ENCODE measurements at regions not wholly inside any gene's neighbourhood (a gene's known extent, or its start where the extent isn't known, plus 50 kb on each side); places are given as distances from the start of the nearest gene placed in this dataset.

DNA sequence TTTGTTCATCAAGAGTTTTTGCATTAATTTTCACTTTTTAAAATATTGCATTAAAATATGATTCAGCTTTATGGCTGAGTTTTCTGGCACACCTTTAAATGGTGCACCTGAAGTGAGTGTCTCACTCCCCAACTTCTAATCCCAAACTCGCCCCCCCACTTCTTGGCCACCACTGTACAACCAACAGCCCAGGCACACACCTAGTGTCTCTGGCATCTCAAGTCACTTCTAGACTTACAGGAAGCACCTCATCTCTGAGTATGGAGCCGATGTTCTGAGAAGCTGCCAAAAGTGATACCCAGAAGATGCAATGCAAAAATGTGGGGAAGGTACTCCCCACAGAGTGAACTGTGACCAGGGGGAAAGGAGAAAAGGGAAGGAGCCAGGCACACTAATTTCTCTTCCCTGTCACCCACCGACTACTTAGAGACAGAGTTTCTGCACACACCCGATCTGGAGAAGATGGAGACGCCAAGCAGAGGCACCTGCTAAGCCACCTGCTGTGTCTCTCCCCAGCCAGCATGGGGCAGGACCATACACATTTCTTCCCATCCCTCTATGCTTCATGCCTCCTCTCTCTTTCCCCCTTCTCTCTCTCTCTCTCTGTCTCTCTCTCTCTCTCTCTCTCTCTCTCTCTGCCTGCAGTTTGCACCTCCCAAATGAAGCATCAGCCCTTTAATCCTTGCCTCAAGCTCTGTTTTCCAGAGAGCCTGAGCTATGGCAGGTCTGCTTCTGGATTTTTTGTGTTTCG is 155.3 kb upstream of the ZNF507 start:
- H3K9me3 ChIP-seq = no peaks in the 10 kb centered on the region
- no peak overlapping the region for H3K4me2 ChIP-seq
- ChIA-PET CTCF (interaction anchor here (0.6 to 3.5 kb wide), 4 partner anchors 23 to 148 kb away, joined by 3 to 13 read pairs (median 3); no protein-coding TSS in a partner anchor), POLR2A (no interaction called here)
- no peaks in the 10 kb centered on the region for H4K20me1 ChIP-seq (ENCODE audit: insufficient read depth)
- no peaks in the 10 kb centered on the region for H3K4me1 ChIP-seq (ENCODE audit: control insufficient read depth in 1 of 2, insufficient read depth in 2 of 2, low read depth in 1 of 2, low read length in 1 of 2)
- no peaks in the 10 kb centered on the region for H3F3A ChIP-seq (replicated peaks; ENCODE audit: insufficient read depth)
- H3K27me3 ChIP-seq (ENCODE audit: insufficient read depth) = no peaks in the 10 kb centered on the region
- H3K27ac ChIP-seq (ENCODE audit: low read depth in 2 of 2, low read length in 1 of 2) = no peak overlapping the region
- no peaks in the 10 kb centered on the region for H3K9me2 ChIP-seq
- H3K4me3 ChIP-seq (ENCODE audit: low read depth in 2 of 2, low read length in 1 of 2) = no peak overlapping the region
- no peak overlapping the region for H2AFZ ChIP-seq (ENCODE audit: low read depth)
- TF ChIP-seq, protein P1, sequence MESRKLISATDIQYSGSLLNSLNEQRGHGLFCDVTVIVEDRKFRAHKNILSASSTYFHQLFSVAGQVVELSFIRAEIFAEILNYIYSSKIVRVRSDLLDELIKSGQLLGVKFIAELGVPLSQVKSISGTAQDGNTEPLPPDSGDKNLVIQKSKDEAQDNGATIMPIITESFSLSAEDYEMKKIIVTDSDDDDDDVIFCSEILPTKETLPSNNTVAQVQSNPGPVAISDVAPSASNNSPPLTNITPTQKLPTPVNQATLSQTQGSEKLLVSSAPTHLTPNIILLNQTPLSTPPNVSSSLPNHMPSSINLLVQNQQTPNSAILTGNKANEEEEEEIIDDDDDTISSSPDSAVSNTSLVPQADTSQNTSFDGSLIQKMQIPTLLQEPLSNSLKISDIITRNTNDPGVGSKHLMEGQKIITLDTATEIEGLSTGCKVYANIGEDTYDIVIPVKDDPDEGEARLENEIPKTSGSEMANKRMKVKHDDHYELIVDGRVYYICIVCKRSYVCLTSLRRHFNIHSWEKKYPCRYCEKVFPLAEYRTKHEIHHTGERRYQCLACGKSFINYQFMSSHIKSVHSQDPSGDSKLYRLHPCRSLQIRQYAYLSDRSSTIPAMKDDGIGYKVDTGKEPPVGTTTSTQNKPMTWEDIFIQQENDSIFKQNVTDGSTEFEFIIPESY (IDR thresholded peaks at IDR 0.05; ENCODE audit: borderline replicate concordance, low read depth) = no peak
- TF ChIP-seq MEF2A (IDR thresholded peaks at IDR 0.05; ENCODE audit: borderline replicate concordance, low read depth) (no peak), FOXM1 (IDR thresholded peaks at IDR 0.05; ENCODE audit: low read depth) (no peak), RFX5 (IDR thresholded peaks at IDR 0.05; ENCODE audit: low read length) (no peak), EP300 (IDR thresholded peaks at IDR 0.05; ENCODE audit: borderline replicate concordance in 1 of 2, low read depth in 1 of 2, low read length in 1 of 2) (no peak), RAD21 (IDR thresholded peaks at IDR 0.05; ENCODE audit: low read length) (no peak), JUND (IDR thresholded peaks at IDR 0.05) (no peak), FOXJ3 (CRISPR knock-in tag; IDR thresholded peaks at IDR 0.05) (no peak), TAF1 (IDR thresholded peaks at IDR 0.05; ENCODE audit: borderline replicate concordance, low read depth, low read length) (no peak), SIN3A (IDR thresholded peaks at IDR 0.05; ENCODE audit: borderline replicate concordance, low read depth, low read length) (no peak), PBX3 (IDR thresholded peaks at IDR 0.05) (no peak), RCOR1 (IDR thresholded peaks at IDR 0.05; ENCODE audit: low read length) (no peak), POLR2AphosphoS5 (IDR thresholded peaks at IDR 0.05; ENCODE audit: low read depth, low read length) (no peak), YY1 (IDR thresholded peaks at IDR 0.05; ENCODE audit: low read depth) (no peak), CHD2 (IDR thresholded peaks at IDR 0.05; ENCODE audit: low read length, partially characterized antibody) (no peak)
- TF ChIP-seq, protein P2, sequence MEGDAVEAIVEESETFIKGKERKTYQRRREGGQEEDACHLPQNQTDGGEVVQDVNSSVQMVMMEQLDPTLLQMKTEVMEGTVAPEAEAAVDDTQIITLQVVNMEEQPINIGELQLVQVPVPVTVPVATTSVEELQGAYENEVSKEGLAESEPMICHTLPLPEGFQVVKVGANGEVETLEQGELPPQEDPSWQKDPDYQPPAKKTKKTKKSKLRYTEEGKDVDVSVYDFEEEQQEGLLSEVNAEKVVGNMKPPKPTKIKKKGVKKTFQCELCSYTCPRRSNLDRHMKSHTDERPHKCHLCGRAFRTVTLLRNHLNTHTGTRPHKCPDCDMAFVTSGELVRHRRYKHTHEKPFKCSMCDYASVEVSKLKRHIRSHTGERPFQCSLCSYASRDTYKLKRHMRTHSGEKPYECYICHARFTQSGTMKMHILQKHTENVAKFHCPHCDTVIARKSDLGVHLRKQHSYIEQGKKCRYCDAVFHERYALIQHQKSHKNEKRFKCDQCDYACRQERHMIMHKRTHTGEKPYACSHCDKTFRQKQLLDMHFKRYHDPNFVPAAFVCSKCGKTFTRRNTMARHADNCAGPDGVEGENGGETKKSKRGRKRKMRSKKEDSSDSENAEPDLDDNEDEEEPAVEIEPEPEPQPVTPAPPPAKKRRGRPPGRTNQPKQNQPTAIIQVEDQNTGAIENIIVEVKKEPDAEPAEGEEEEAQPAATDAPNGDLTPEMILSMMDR (IDR thresholded peaks at IDR 0.05) = no peak
- TF ChIP-seq, protein P3, sequence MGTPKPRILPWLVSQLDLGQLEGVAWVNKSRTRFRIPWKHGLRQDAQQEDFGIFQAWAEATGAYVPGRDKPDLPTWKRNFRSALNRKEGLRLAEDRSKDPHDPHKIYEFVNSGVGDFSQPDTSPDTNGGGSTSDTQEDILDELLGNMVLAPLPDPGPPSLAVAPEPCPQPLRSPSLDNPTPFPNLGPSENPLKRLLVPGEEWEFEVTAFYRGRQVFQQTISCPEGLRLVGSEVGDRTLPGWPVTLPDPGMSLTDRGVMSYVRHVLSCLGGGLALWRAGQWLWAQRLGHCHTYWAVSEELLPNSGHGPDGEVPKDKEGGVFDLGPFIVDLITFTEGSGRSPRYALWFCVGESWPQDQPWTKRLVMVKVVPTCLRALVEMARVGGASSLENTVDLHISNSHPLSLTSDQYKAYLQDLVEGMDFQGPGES (IDR thresholded peaks at IDR 0.05; ENCODE audit: low read depth, low read length) = no peak
- H3K36me3 ChIP-seq (replicated peaks in 1 of 2; ENCODE audit: control insufficient read depth in 1 of 2, insufficient read depth in 2 of 2, low read length in 1 of 2) = no peaks in the 10 kb centered on the region
- no peak for DNase-seq
- 3% methylated on average over 6 of the region's 6 CpGs for WGBS (ENCODE audit: low lambda C conversion rate)
- H3K9ac ChIP-seq = no peak overlapping the region
- no peaks in the 10 kb centered on the region for H3K79me2 ChIP-seq (ENCODE audit: insufficient read depth)

Measured in SK-N-SH (cell line).